ENCODE measurements at regions not wholly inside any gene's neighbourhood (a gene's known extent, or its start where the extent isn't known, plus 50 kb on each side); places are given as distances from the start of the nearest gene placed in this dataset.
A peak's percentile ranks its signal among the peaks of the same experiment; 100 is the strongest.
"Not testable (repeated sequence)": the region's sequence is repeated elsewhere in the genome, so short reads cannot be mapped to it uniquely, and the experiment has no call there.

GRCh38 chr16:17743578-17743977, 272.8 kb upstream of the XYLT1 start:
- no peak for DNase-seq (ENCODE audit: extremely low read depth in 1 of 11, low read depth in 9 of 11, low spot score in 4 of 11)

DNA sequence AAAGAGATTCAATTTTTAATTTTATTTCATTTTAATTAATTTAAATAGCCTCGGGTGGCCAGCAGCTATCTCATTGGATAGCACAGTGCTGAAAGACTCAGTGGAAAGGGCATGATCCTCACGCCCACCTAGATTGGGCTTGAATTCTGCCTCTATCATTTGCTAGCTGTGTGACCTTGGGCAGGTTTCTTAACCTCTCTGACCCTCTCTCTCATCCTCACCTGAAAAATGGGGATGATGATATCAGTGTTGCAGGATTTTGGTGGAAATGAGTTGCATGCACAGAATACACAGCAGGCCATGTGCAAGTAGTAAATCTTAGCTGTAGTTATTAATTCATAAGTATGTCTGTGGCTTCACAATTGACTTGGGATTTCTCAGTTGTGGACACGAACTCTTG, 272.4 kb upstream of the XYLT1 start:
- no peak for DNase-seq (ENCODE audit: extremely low read depth in 1 of 11, low read depth in 9 of 11, low spot score in 4 of 11)

DNA sequence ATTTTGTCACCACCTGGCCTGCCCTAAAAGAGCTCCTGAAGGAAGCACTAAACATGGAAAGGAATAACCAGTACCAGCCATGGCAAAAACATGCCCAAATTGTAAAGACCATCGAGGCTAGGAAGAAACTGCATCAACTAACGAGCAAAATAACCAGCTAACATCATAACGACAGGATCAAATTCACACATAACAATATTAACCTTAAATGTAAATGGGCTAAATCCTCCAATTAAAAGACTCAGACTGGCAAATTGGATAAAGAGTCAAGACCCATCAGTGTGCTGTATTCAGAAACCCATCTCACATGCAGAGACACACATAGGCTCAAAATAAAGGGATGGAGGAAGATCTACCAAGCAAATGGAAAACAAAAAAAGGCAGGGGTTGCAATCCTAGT, 264.3 kb upstream of the XYLT1 start:
- DNase-seq (ENCODE audit: extremely low read depth in 1 of 11, low read depth in 9 of 11, low spot score in 4 of 11): not testable (repeated sequence)

- DNase-seq (ENCODE audit: extremely low read depth in 1 of 11, low read depth in 9 of 11, low spot score in 4 of 11): no peak
These were observed 259.1 kb upstream of the XYLT1 start for GRCh38 chr16:17729820-17730219.

DNA sequence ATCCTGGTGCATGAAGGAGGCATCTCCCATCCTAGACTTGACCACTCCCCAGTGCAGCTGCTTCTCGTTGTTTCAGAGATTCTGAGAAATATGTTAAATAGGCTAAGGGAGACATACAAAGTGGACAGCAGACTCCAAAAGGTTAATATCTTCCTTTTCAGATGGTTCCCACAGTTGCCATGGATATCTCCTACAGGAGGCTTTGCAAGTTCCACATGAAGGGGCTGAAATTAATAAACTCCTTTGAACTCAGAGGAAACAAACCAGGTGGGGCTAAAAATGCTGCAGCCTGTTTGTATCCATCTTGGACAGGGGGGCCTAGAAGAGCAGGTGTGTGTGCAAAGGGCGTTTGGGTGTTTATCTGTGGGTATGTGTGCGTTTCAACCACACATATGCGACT, 257.4 kb upstream of the XYLT1 start:
- DNase-seq (ENCODE audit: extremely low read depth in 1 of 11, low read depth in 9 of 11, low spot score in 4 of 11): no peak

- DNase-seq (ENCODE audit: extremely low read depth in 1 of 11, low read depth in 9 of 11, low spot score in 4 of 11): no peak
These were observed 253.6 kb upstream of the XYLT1 start for GRCh38 chr16:17724242-17724898.

DNA sequence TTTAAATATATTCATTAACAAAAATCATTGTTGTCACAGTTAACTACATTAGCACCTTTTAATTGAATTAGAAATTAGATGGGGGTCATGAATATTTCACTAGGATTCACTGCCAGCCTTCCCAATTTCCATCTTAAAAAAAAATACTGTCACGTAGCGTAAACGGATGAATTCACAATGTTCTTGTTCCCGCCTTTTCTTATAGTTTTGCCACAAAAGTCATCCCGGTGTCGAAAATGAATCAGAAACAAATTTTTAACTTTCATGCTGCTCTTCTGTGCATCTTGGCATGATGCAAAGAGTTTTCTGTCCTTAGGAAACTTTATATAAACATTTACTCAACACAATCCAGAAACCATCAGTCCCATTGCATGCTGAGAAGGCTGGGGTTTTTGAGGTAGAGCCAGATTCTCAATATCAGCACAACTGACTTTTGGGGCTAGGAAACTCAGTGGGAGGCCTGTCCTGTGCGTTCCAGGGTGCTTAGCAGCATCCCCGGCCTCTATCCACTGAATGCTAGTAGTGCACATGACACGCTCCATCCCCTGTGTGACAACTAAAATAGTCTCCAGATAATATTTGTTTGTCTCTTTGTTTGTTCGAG, 252.9 kb upstream of the XYLT1 start:
- DNase-seq (ENCODE audit: extremely low read depth in 1 of 11, low read depth in 9 of 11, low spot score in 4 of 11): no peak

- DNase-seq (ENCODE audit: extremely low read depth in 1 of 11, low read depth in 9 of 11, low spot score in 4 of 11): no peak
These were observed 247.7 kb upstream of the XYLT1 start for GRCh38 chr16:17718495-17718894.

GRCh38 chr16:17705847-17706246, 235.1 kb upstream of the XYLT1 start:
- no peak for DNase-seq (ENCODE audit: extremely low read depth in 1 of 11, low read depth in 9 of 11, low spot score in 4 of 11)

DNA sequence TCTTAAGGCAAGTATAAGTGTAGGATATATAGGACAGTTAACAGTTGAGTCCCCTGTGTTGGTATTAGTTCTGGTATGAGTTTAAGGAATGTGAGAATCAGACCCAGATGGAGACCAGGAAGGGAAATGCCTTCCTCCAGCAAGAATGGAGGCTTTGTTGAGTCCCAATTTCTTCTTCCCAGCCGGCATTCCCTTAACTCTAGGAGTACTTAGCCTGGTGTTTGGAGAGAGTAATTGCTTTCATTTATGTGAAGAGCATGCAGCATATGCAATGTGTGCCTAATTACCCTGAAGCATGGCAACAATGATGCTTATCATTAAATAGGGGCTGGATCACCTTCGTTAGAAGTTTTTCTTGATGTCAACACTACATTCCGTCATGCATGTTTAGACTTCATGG, 225.9 kb upstream of the XYLT1 start:
- no peak for DNase-seq (ENCODE audit: extremely low read depth in 1 of 11, low read depth in 9 of 11, low spot score in 4 of 11)

DNA sequence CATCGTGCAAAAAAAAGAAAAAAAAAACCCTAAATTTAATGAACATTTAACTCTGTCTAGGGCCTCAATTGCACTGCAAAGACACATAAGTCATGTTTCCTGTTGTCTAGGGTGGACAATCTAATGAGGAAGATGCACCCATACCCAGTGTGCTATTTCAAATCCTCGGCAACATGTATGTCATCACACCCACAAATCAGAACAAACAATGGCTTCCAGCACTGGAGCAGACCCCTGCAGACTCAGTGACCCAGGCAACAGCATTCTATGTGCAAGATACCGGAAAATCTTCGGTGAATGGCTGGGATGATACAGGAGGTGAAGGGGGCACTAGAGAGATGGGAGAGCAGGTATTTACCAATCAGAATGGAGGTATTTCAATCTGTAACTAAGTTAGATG, 221.7 kb upstream of the XYLT1 start:
- no peak for DNase-seq (ENCODE audit: extremely low read depth in 1 of 11, low read depth in 9 of 11, low spot score in 4 of 11)

DNA sequence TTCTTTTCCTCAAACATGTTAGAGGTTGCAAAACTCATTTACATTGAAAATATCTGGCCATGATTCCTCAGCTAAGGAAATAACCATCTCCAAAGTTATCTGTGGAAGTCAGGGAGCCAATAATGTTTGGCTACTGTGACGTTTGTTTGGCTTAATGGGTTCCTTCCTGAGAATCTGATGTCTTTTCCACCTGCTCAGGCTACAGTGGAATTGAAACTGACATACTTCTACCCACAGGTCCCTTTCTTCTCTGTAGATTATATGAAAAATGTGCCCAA, 221.1 kb upstream of the XYLT1 start:
- no peak for DNase-seq (ENCODE audit: extremely low read depth in 1 of 11, low read depth in 9 of 11, low spot score in 4 of 11)

GRCh38 chr16:17691106-17691898, 220.5 kb upstream of the XYLT1 start:
- no peak for DNase-seq (ENCODE audit: extremely low read depth in 1 of 11, low read depth in 9 of 11, low spot score in 4 of 11)

DNA sequence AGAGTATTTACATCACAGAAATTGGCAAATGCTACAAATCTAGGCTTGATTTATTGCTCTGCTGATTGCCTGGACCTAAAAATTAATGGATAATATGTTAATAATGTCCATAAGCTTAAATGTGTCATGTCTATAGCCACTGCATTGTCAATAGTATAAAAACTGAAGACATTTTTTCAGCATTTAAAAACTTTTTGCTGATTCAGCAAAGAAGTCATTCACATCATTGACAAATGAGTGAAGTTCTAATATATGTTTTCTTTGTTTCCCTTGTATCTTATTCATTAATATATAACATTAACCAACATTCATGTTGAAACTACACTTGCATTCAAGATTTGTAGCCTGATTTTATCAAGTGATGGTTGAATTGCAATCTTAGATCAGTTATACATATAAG, 214.7 kb upstream of the XYLT1 start:
- DNase-seq (ENCODE audit: extremely low read depth in 1 of 11, low read depth in 9 of 11, low spot score in 4 of 11): no peak

- DNase-seq (ENCODE audit: extremely low read depth in 1 of 11, low read depth in 9 of 11, low spot score in 4 of 11): no peak
These were observed 212.5 kb upstream of the XYLT1 start for GRCh38 chr16:17683281-17683680.

DNA sequence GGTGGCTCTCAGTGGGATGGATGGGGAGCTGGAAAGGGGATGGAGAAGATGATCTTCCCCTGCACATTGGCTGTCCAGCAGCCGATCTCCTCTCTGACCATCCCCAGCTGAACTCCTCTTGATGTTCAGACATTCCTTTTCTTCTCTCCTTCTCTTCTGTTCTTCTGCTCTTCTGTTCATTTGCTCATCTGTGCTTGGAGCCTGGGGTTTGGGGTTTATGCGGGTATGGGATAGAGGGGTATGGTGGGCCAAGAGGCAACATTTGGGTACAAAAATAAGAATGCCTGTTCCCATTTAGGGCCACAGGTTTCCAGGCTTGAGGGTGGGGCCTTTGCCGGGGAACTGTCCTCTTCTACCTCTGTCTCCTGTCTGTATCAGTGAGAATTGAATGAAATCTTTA, 205.4 kb upstream of the XYLT1 start:
- no peak for DNase-seq (ENCODE audit: extremely low read depth in 1 of 11, low read depth in 9 of 11, low spot score in 4 of 11)

- DNase-seq (ENCODE audit: extremely low read depth in 1 of 11, low read depth in 9 of 11, low spot score in 4 of 11): peak in 3 of 11 donors; percentile 25 to 26 (median 25)
These were observed 197.6 kb upstream of the XYLT1 start for GRCh38 chr16:17668386-17668785.

DNA sequence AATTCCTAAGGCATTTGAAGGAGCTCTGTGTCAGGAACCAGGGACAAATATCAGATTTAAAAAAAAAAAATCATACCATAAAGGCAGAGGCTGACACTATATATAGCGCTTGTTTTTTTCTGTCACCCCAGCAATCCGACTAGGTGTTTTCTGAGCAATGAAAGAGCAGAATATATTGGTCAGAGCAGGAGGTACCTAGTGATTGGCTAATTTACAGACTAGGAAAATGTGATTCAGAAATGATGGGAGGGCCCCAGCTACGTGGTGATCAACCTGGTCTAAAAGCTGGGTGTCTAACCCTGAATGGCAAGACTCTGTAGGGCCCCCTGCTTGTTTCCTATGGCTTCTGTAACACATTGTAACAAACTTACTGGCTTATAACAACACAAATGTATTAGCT, 195.5 kb upstream of the XYLT1 start:
- DNase-seq (ENCODE audit: extremely low read depth in 1 of 11, low read depth in 9 of 11, low spot score in 4 of 11): no peak

DNA sequence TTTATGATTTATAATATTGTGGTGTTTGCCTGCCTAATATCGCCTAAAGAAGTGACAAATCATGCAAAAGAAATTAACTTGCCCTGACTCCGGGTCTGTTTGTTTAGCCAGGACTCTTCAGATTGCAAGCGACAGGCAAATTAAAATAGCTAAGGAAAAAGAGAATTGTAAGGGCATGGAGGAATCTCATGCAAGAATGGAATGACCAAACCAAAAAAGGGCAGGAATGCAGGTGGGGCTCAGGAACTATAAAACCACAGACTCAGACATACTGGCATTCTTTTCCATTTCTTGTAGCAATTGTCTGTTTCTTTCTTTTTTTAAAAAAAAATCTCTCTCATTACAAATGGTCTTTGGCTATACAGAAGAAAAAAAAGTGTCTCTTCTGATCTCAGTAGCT, 188.1 kb upstream of the XYLT1 start:
- no peak for DNase-seq (ENCODE audit: extremely low read depth in 1 of 11, low read depth in 9 of 11, low spot score in 4 of 11)

GRCh38 chr16:17657045-17657444, 186.3 kb upstream of the XYLT1 start:
- no peak for DNase-seq (ENCODE audit: extremely low read depth in 1 of 11, low read depth in 9 of 11, low spot score in 4 of 11)

GRCh38 chr16:17654571-17654970, 183.8 kb upstream of the XYLT1 start:
- no peak for DNase-seq (ENCODE audit: extremely low read depth in 1 of 11, low read depth in 9 of 11, low spot score in 4 of 11)
